GM23338 (cell line): ENCODE measurements at regions not wholly inside any gene's neighbourhood (a gene's known extent, or its start where the extent isn't known, plus 50 kb on each side); places are given as distances from the start of the nearest gene placed in this dataset.
"Not testable (repeated sequence)": the region's sequence is repeated elsewhere in the genome, so short reads cannot be mapped to it uniquely, and the experiment has no call there.

Source experiments
- ATAC-seq: fragments of 200-7000 bp; cut with Tn5 transposase; 3 replicates; pipeline ENCODE4 v1.9.1; 2020
- DNase-seq: peaks from one replicate; pipeline ENCODE4 v3.0.0-alpha.2; 2015; ENCODE audit warnings: low spot score
- H2AFZ ChIP-seq: fragments of 200-600 bp; sonication (generic); 2 replicates; pipeline ENCODE4 v1.8.0; 2016; ENCODE audit warnings: antibody characterized with exemption, mild to moderate bottlenecking, moderate library complexity
- H3F3A ChIP-seq: fragments of 200-600 bp; sonication (generic); replicated peaks from 2 replicates; pipeline ENCODE4 v1.8.0; 2017; ENCODE audit warnings: antibody characterized with exemption, mixed run types, low read depth
- H3K27ac ChIP-seq: fragments of 200-600 bp; sonication (generic); 2 replicates; pipeline ENCODE4 v1.6.1; 2016; ENCODE audit warnings: low read depth
- H3K27me3 ChIP-seq: fragments of 200-600 bp; sonication (generic); 2 replicates; pipeline ENCODE4 v1.8.0; 2016; ENCODE audit warnings: mild to moderate bottlenecking, mixed run types, moderate library complexity; ENCODE audit not compliant: insufficient read depth
- H3K36me3 ChIP-seq: fragments of 200-600 bp; sonication (generic); 2 replicates; pipeline ENCODE4 v1.8.0; 2016; ENCODE audit warnings: mild to moderate bottlenecking; ENCODE audit not compliant: insufficient read depth
- H3K4me1 ChIP-seq: fragments of 200-600 bp; sonication (generic); 2 replicates; pipeline ENCODE4 v1.8.0; 2016; ENCODE audit warnings: mild to moderate bottlenecking, moderate library complexity; ENCODE audit not compliant: insufficient read depth
- H3K4me2 ChIP-seq: fragments of 200-600 bp; sonication (generic); 2 replicates; pipeline ENCODE4 v1.7.1; 2017; ENCODE audit warnings: mixed run types
- H3K4me3 ChIP-seq: fragments of 200-600 bp; sonication (generic); 2 replicates; pipeline ENCODE4 v1.6.1; 2016; ENCODE audit warnings: mixed run types
- H3K79me2 ChIP-seq: fragments of 200-600 bp; sonication (generic); replicated peaks from 2 replicates; pipeline ENCODE4 v1.8.0; 2017; ENCODE audit warnings: mild to moderate bottlenecking; ENCODE audit not compliant: insufficient read depth
- H3K9me2 ChIP-seq: fragments of 200-600 bp; sonication (generic); 2 replicates; pipeline ENCODE4 v1.8.0; 2017; ENCODE audit not compliant: insufficient read depth
- H4K20me1 ChIP-seq: fragments of 200-600 bp; sonication (generic); replicated peaks from 2 replicates; pipeline ENCODE4 v1.8.0; 2017; ENCODE audit warnings: mild to moderate bottlenecking; ENCODE audit not compliant: insufficient read depth
- H3K27ac Mint-ChIP-seq: 2 replicates; pipeline ENCODE4 v1.8.0; 2020; ENCODE audit warnings: inconsistent platforms, mild to moderate bottlenecking, moderate library complexity, mixed read lengths
- H3K27me3 Mint-ChIP-seq: 3 replicates; pipeline ENCODE4 v1.8.0; 2022; ENCODE audit warnings: low read depth, mild to moderate bottlenecking, moderate library complexity, mixed read lengths, inconsistent platforms; ENCODE audit not compliant: insufficient read depth, poor library complexity
- H3K36me3 Mint-ChIP-seq: 3 replicates; pipeline ENCODE4 v1.8.0; 2021; ENCODE audit warnings: low read depth, mild to moderate bottlenecking, inconsistent platforms, moderate library complexity, mixed read lengths
- H3K4me1 Mint-ChIP-seq: 3 replicates; pipeline ENCODE4 v1.8.0; 2020; ENCODE audit warnings: mild to moderate bottlenecking, inconsistent platforms, mixed read lengths
- H3K4me3 Mint-ChIP-seq: 3 replicates; pipeline ENCODE4 v1.8.0; 2021; ENCODE audit warnings: moderate library complexity, mild to moderate bottlenecking, inconsistent platforms, mixed read lengths
- H3K9me3 Mint-ChIP-seq: 3 replicates; pipeline ENCODE4 v1.8.0; 2020; ENCODE audit warnings: moderate library complexity, mild to moderate bottlenecking, inconsistent platforms, mixed read lengths
- CREB1 ChIP-seq: fragments of 250-450 bp; sonication (Bioruptor Pico); IDR thresholded peaks from 2 replicates; pipeline ENCODE4 v1.5.0; 2020; ENCODE audit warnings: low read depth, mild to moderate bottlenecking, moderate library complexity
- CTCF ChIP-seq, 2 experiments: fragments of 200-600 bp in 1 of 2; sonication (generic) in 1 of 2; conservative IDR thresholded peaks; 2 replicates each; pipeline versions ENCODE4 v1.5.1 to v1.6.1; 2016 to 2017; ENCODE audit warnings: antibody characterized with exemption in 2 of 2, low read depth in 2 of 2, mild to moderate bottlenecking in 2 of 2, moderate library complexity in 1 of 2
- ETS1 ChIP-seq: IDR thresholded peaks from 2 replicates; pipeline ENCODE4 v1.6.1; 2016; ENCODE audit warnings: antibody characterized with exemption
- EZH2phosphoT487 ChIP-seq: fragments of 200-600 bp; sonication (generic); IDR thresholded peaks from one replicate; pipeline ENCODE4 v1.8.1; 2018; ENCODE audit warnings: antibody characterized with exemption; ENCODE audit not compliant: unreplicated experiment
- JUNB ChIP-seq: IDR thresholded peaks from one replicate; pipeline ENCODE4 v1.6.1; 2016; ENCODE audit warnings: antibody characterized with exemption; ENCODE audit not compliant: unreplicated experiment
- NANOG ChIP-seq: IDR thresholded peaks from 2 replicates; pipeline ENCODE4 v1.6.1; 2016; ENCODE audit warnings: antibody characterized with exemption, borderline replicate concordance
- STAT1 ChIP-seq: IDR thresholded peaks from one replicate; pipeline ENCODE4 v1.6.1; 2016; ENCODE audit warnings: antibody characterized with exemption; ENCODE audit not compliant: unreplicated experiment
- ZNF114 ChIP-seq: fragments of 250-450 bp; sonication (Bioruptor Pico); IDR thresholded peaks from 2 replicates; pipeline ENCODE4 v1.5.0; 2020; ENCODE audit warnings: mild to moderate bottlenecking, moderate library complexity
- ZNF331 ChIP-seq: fragments of 250-450 bp; sonication (Bioruptor Pico); IDR thresholded peaks from 2 replicates; pipeline ENCODE4 v1.5.0; 2020; ENCODE audit warnings: low read depth, mild to moderate bottlenecking, moderate library complexity

DNA sequence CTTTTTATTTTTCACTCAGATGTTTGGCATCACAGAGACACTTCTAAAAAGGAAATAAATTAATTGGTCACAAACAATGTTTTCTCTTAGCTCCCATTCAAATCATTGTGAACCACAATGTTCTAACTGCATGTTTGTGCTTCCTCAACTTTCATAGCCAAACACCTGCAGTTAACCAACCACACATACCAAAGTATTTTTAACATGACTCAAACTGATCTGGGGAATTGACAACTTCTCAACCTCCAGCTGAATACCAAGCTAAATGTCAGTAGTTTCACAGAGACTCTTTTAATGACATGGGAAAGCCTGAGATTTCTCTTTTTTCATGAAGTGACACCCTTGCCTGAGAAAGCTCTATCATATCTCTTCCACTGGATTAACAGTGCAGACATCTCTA is 217.9 kb upstream of the MME start (continued):
- TF ChIP-seq CTCF (conservative IDR thresholded peaks at IDR 0.05; ENCODE audit: low read depth in 2 of 2) (no peak), ZNF114 (no peak), STAT1 (no peak)

DNA sequence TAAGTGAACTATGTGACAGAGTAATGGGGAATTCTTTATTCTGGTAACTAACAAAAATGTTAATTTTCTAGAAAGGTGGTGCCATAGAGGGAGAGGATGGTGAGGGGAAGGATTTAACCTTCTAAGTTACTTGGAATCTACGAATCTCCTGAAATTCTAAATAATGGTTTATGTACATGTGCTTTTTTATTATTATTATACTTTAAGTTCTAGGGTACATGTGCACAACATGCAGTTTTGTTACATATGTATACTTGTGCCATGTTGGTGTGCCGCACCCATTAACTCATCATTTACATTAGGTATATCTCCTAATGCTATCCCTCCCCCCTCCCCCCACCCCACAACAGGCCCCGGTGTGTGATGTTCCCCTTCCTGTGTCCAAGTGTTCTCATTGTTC is 227.1 kb upstream of the MME start:
- H3K27me3 Mint-ChIP-seq, H3K36me3 ChIP-seq, ATAC-seq, H3K36me3 Mint-ChIP-seq, H2AFZ ChIP-seq, H3K4me3 Mint-ChIP-seq, H3K4me1 ChIP-seq, DNase-seq, H3K4me1 Mint-ChIP-seq, H3K79me2 ChIP-seq, H3K4me3 ChIP-seq, H3K27me3 ChIP-seq, H3K27ac ChIP-seq, H3K9me3 Mint-ChIP-seq, H3K4me2 ChIP-seq, H3K27ac Mint-ChIP-seq, H4K20me1 ChIP-seq, H3F3A ChIP-seq: not testable (repeated sequence)
- 0 out of 2 replicates have a peak, but pooled peaks cover 18% of the 10 kb centered on the region for H3K9me2 ChIP-seq

GRCh38 chr3:154852515-154852914 is 227.6 kb upstream of the MME start:
- Histone ChIP-seq H3F3A (no peaks in the 10 kb centered on the region), H3K79me2 (no peaks in the 10 kb centered on the region), H4K20me1 (no peaks in the 10 kb centered on the region), H3K4me2 (no peak overlapping the region), H3K4me3 (no peak overlapping the region), H3K27ac (no peak overlapping the region), H3K27me3 (no peaks in the 10 kb centered on the region), H2AFZ (no peak overlapping the region), H3K36me3 (no peaks in the 10 kb centered on the region), H3K4me1 (no peaks in the 10 kb centered on the region), H3K9me2 (0 out of 2 replicates have a peak, but pooled peaks cover 18% of the 10 kb centered on the region)
- H3K4me1 Mint-ChIP-seq: no peaks in the 10 kb centered on the region
- peaks cover 2% of the 10 kb centered on the region for H3K27me3 Mint-ChIP-seq
- H3K9me3 Mint-ChIP-seq: no peaks in the 10 kb centered on the region; the same call in 2 of the 3 replicates
- ATAC-seq (no peak), DNase-seq (no peak)
- TF ChIP-seq STAT1 (no peak), ZNF114 (no peak), ETS1 (no peak), CTCF (conservative IDR thresholded peaks at IDR 0.05; ENCODE audit: low read depth in 2 of 2) (no peak), NANOG (no peak), JUNB (no peak), EZH2phosphoT487 (no peak), CREB1 (CRISPR knock-in tag) (no peak), ZNF331 (CRISPR knock-in tag) (no peak)
- H3K27ac Mint-ChIP-seq: no peak overlapping the region
- H3K36me3 Mint-ChIP-seq: no peaks in the 10 kb centered on the region
- H3K4me3 Mint-ChIP-seq: no peak overlapping the region
